Panc1 (cell line): ENCODE measurements at regions not wholly inside any gene's neighbourhood (a gene's known extent, or its start where the extent isn't known, plus 50 kb on each side); places are given as distances from the start of the nearest gene placed in this dataset.

Experiments used
- ATAC-seq: fragments of 200-7000 bp; cut with Tn5 transposase; 2 replicates; pipeline ENCODE4 v1.9.1; 2020; ENCODE audit warnings: mild to moderate bottlenecking, moderate library complexity
- BruUV-seq: library from RNA; stranded (reverse); fragments of 400-500 nt; replicated peaks from 2 replicates; lab custom pipeline; 2021; lab: Mats Ljungman, UMichigan
- CTCF ChIA-PET: fragments of 300-600 bp; sonication (Branson Sonifier 250); formaldehyde crosslinking; loops from one replicate; lab custom pipeline; 2022; ENCODE audit warnings: antibody characterized with exemption; lab: Charles Lee
- POLR2A ChIA-PET: fragments of 300-600 bp; sonication (Branson Sonifier 250); formaldehyde crosslinking; loops from one replicate; lab custom pipeline; 2022; ENCODE audit warnings: antibody characterized with exemption; lab: Charles Lee
- DNase-seq: peaks from one replicate; pipeline ENCODE4 v3.0.0-alpha.2; 2010; ENCODE audit warnings: low read depth, low spot score
- H3K27ac ChIP-seq: 2 replicates; pipeline ENCODE4 v1.5.1; 2011; ENCODE audit warnings: mild to moderate bottlenecking, low read length, inconsistent platforms
- H3K27me3 ChIP-seq: fragments of 200-500 bp; sonication (Bioruptor generic); 2 replicates; pipeline ENCODE4 v1.6.0; 2014; ENCODE audit warnings: low read length, inconsistent platforms; ENCODE audit not compliant: control insufficient read depth, insufficient read depth
- H3K36me3 ChIP-seq: fragments of 200-500 bp; sonication (Bioruptor generic); 2 replicates; pipeline ENCODE4 v1.5.1; 2014; ENCODE audit warnings: inconsistent platforms, mild to moderate bottlenecking, low read length, moderate library complexity; ENCODE audit not compliant: control insufficient read depth, insufficient read depth
- H3K4me1 ChIP-seq: 2 replicates; pipeline ENCODE4 v1.5.1; 2011; ENCODE audit warnings: inconsistent platforms, mild to moderate bottlenecking, low read length, moderate library complexity; ENCODE audit not compliant: control insufficient read depth, insufficient read depth
- H3K4me3 ChIP-seq, 2 experiments: 2 replicates each; pipeline ENCODE4 v1.5.1; 2011 to 2012; ENCODE audit warnings: low read depth in 2 of 2, low read length in 2 of 2, mild to moderate bottlenecking in 2 of 2, inconsistent platforms in 1 of 2, moderate library complexity in 1 of 2
- H3K9me3 ChIP-seq: fragments of 200-500 bp; sonication (Bioruptor generic); 2 replicates; pipeline ENCODE4 v1.5.1; 2014; ENCODE audit warnings: low read depth, mild to moderate bottlenecking, inconsistent platforms, low read length, moderate library complexity; ENCODE audit not compliant: control insufficient read depth, insufficient read depth
- CTCF ChIP-seq: fragments of 450-650 bp; IDR thresholded peaks from 2 replicates; pipeline ENCODE4 v1.5.1; 2017; ENCODE audit warnings: mild to moderate bottlenecking
- POLR2AphosphoS5 ChIP-seq: IDR thresholded peaks from 2 replicates; pipeline ENCODE4 v1.6.1; 2012; ENCODE audit warnings: mild to moderate bottlenecking, low read depth, low read length, moderate library complexity
- REST ChIP-seq, 2 experiments: IDR thresholded peaks; 2 replicates each; pipeline ENCODE4 v1.6.1; 2011 to 2012; ENCODE audit warnings: low read depth in 2 of 2, control low read depth in 1 of 2, low read length in 1 of 2, mild to moderate bottlenecking in 1 of 2, moderate library complexity in 1 of 2; ENCODE audit not compliant: insufficient read depth in 1 of 2
- SIN3A ChIP-seq: IDR thresholded peaks from 2 replicates; pipeline ENCODE4 v1.6.1; 2012; ENCODE audit warnings: low read depth, mild to moderate bottlenecking, low read length, moderate library complexity, borderline replicate concordance; ENCODE audit not compliant: insufficient read depth
- TCF7L2 ChIP-seq: IDR thresholded peaks from 2 replicates; pipeline ENCODE4 v1.6.1; 2011; ENCODE audit warnings: mild to moderate bottlenecking, low read depth, low read length, inconsistent platforms
- in situ Hi-C: cut with HindIII; loops from 2 replicates; pipeline ENCODE4 v1.10.0; 2016; ENCODE audit warnings: low sequenced_read_pairs, low pct_unique_long_range_greater_than_20kb
- intact Hi-C: fragments of 100-400 bp; cut with micrococcal nuclease; formaldehyde crosslinking; loops from one replicate; pipeline ENCODE4 v1.10.0; 2022; ENCODE audit not compliant: unreplicated experiment

GRCh38 chr7:46237466-46237865 lies 316.4 kb upstream of the IGFBP3 start:
- BruUV-seq, result no TSS peak
- Histone ChIP-seq H3K4me1 (no peaks in the 10 kb centered on the region), H3K9me3 (no peaks in the 10 kb centered on the region), H3K27me3 (no peaks in the 10 kb centered on the region), H3K36me3 (no peaks in the 10 kb centered on the region), H3K27ac (no peak overlapping the region), H3K4me3 (no peak overlapping the region)
- ChIA-PET POLR2A (no interaction called here), CTCF (no interaction called here)
- no peak for TF ChIP-seq TCF7L2
- no peak for TF ChIP-seq SIN3A
- TF ChIP-seq POLR2AphosphoS5, result no peak
- no peak for TF ChIP-seq REST (IDR thresholded peaks at IDR 0.05; ENCODE audit: insufficient read depth in 1 of 2, low read depth in 2 of 2, low read length in 1 of 2)
- TF ChIP-seq CTCF, result no peak
- intact Hi-C loops (no loop called here), in situ Hi-C loops (no loop called here)
- no peak for ATAC-seq
- DNase-seq, result no peak

GRCh38 chr7:46233585-46234329 lies 312.7 kb upstream of the IGFBP3 start:
- no peak for DNase-seq
- in situ Hi-C loops, result no loop called here
- no peaks in the 10 kb centered on the region for H3K36me3 ChIP-seq
- no peak overlapping the region for H3K4me3 ChIP-seq
- no peak for ATAC-seq
- H3K4me1 ChIP-seq, result no peaks in the 10 kb centered on the region
- no TSS peak for BruUV-seq
- no peak overlapping the region for H3K27ac ChIP-seq
- CTCF ChIA-PET, result no interaction called here
- POLR2A ChIA-PET, result no interaction called here
- H3K9me3 ChIP-seq, result no peaks in the 10 kb centered on the region
- intact Hi-C loops, result no loop called here
- H3K27me3 ChIP-seq, result no peaks in the 10 kb centered on the region
- TF ChIP-seq POLR2AphosphoS5, result no peak
- no peak for TF ChIP-seq REST (IDR thresholded peaks at IDR 0.05; ENCODE audit: insufficient read depth in 1 of 2, low read depth in 2 of 2, low read length in 1 of 2)
- TF ChIP-seq TCF7L2, result no peak
- TF ChIP-seq SIN3A, result no peak
- no peak for TF ChIP-seq CTCF
